ENCODE measurements at regions not wholly inside any gene's neighbourhood (a gene's known extent, or its start where the extent isn't known, plus 50 kb on each side); places are given as distances from the start of the nearest gene placed in this dataset.

DNA sequence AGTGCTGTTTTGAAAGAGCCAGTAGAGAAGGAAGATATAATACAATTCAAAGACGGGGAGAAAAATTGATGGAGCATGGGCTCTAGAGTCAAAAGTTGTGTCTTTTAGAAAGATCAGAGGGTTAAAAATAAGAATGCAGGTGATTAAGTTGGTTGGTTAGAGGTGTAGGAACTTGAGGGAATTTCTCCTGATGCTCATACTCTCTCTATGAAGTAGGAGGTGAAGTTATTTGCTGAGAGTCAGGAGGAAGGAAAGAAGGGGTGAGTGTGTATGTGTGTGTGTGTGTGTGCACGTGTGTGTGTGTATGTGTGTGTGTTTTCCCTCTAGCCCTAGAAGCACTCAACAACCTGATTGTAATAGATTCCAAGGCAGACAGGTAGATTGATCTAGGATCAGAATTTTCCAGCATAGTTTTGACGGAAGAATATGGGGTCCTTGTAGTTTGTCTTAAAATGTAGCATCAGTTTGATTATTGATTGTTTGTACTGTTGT, 88.3 kb upstream of the MACF1 start:
- no peak overlapping the region for H2AFZ ChIP-seq (ENCODE audit: insufficient read depth, low read depth, low read length, poor library complexity, severe bottlenecking)
- H3K4me2 ChIP-seq (replicated peaks; ENCODE audit: low read depth, low read length, poor library complexity, severe bottlenecking) = no peak overlapping the region
- POLR2A ChIA-PET = no interaction called here
- 95% methylated on average over 2 of the region's 3 CpGs for WGBS (ENCODE audit: insufficient coverage)
- H3K9ac ChIP-seq (ENCODE audit: low read length) = no peak overlapping the region
- H3K27ac ChIP-seq (ENCODE audit: low read length in 2 of 2) = no peak overlapping the region
- no peaks in the 10 kb centered on the region for H3K36me3 ChIP-seq (replicated peaks in 1 of 2; ENCODE audit: control extremely low read depth in 1 of 2, control insufficient read depth in 1 of 2, extremely low read depth in 1 of 2, insufficient read depth in 2 of 2, low read length in 1 of 2)
- no peaks in the 10 kb centered on the region for H3K4me1 Mint-ChIP-seq
- H3K9me3 ChIP-seq (ENCODE audit: control extremely low read depth in 1 of 3, control insufficient read depth in 2 of 3, insufficient read depth in 1 of 3, low read length in 2 of 3) = no peaks in the 10 kb centered on the region
- DNase-seq = no peak
- TF ChIP-seq, protein P1, sequence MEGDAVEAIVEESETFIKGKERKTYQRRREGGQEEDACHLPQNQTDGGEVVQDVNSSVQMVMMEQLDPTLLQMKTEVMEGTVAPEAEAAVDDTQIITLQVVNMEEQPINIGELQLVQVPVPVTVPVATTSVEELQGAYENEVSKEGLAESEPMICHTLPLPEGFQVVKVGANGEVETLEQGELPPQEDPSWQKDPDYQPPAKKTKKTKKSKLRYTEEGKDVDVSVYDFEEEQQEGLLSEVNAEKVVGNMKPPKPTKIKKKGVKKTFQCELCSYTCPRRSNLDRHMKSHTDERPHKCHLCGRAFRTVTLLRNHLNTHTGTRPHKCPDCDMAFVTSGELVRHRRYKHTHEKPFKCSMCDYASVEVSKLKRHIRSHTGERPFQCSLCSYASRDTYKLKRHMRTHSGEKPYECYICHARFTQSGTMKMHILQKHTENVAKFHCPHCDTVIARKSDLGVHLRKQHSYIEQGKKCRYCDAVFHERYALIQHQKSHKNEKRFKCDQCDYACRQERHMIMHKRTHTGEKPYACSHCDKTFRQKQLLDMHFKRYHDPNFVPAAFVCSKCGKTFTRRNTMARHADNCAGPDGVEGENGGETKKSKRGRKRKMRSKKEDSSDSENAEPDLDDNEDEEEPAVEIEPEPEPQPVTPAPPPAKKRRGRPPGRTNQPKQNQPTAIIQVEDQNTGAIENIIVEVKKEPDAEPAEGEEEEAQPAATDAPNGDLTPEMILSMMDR (IDR thresholded peaks at IDR 0.05) = no peak
- TF ChIP-seq EZH2 (IDR thresholded peaks at IDR 0.05; ENCODE audit: borderline replicate concordance, insufficient read depth, low read depth, low read length, poor library complexity, severe bottlenecking) = no peak
- H3K4me3 ChIP-seq (ENCODE audit: control extremely low read depth in 1 of 5, extremely low read depth in 1 of 5, insufficient read depth in 1 of 5, low read depth in 2 of 5, low read length in 4 of 5) = no peak overlapping the region
- intact Hi-C loops (cut with micrococcal nuclease) = no loop called here
- no peak overlapping the region for H3K27ac Mint-ChIP-seq
- no peaks in the 10 kb centered on the region for H3K4me1 ChIP-seq (ENCODE audit: control insufficient read depth in 2 of 2, insufficient read depth in 2 of 2, low read length in 2 of 2)
- peaks cover 7% of the 10 kb centered on the region for H3K79me2 ChIP-seq (ENCODE audit: control insufficient read depth, insufficient read depth, low read length)
- H3K27me3 ChIP-seq (replicated peaks in 1 of 4; ENCODE audit: control extremely low read depth in 1 of 4, control insufficient read depth in 3 of 4, insufficient read depth in 4 of 4, low read length in 3 of 4) = no peaks in the 10 kb centered on the region
- ATAC-seq (ENCODE audit: low read depth) = no peak
- peaks cover 6% of the 10 kb centered on the region for H3K27me3 Mint-ChIP-seq
- CTCF ChIA-PET = no interaction called here
- H3K4me3 Mint-ChIP-seq = no peak overlapping the region
- H4K20me1 ChIP-seq (ENCODE audit: control insufficient read depth, insufficient read depth, low read length, poor library complexity, severe bottlenecking) = no peaks in the 10 kb centered on the region
- H3K9me3 Mint-ChIP-seq (ENCODE audit: insufficient read depth) = no peaks in the 10 kb centered on the region

DNA sequence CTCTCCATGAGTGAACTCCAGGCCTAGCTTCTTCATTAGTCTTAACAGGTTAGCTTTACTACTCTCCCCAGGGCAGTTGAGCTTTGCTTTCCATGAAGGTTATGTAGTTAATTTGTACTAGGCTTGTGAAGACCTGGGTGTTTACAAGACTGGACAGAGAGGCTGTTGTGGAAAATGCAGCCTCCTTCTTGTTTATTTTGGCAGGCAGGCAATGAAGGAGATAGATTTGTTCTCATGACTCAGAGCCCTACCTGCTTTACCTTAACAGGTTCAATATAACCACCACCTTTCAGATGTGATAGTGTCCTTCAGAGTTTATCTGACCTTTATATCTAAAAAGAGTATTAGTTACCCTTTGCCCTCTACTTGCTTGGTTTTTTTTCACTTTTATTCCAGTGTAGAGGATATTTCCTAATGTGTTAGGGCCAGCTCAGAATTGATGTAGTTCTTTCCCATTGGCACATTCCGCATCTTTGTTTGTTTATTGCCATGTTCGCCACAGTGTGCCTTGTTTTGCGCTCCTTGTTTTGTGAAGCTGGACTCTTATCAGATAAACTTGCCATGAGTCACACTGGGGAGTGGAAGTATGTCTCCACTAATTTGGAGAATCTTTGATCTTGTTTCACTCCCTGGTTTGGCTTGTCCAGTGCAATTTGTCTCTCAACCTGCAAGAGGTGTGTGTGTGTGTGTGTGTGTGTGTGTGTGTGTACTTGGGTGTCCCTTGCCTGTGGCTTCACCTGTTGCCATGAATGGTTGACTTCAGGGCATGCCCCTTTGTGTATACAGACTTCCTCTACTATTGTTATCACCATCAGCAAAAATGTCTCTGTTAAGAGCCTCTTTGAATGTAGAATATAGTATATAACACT, 87.4 kb upstream of the MACF1 start:
- no peak overlapping the region for H3K27ac Mint-ChIP-seq
- DNase-seq (no peak), ATAC-seq (ENCODE audit: low read depth) (no peak)
- WGBS (ENCODE audit: insufficient coverage) = 96% methylated on average over 3 of the region's 3 CpGs
- TF ChIP-seq, protein P1 (IDR thresholded peaks at IDR 0.05) = no peak
- no peak for TF ChIP-seq EZH2 (IDR thresholded peaks at IDR 0.05; ENCODE audit: borderline replicate concordance, insufficient read depth, low read depth, low read length, poor library complexity, severe bottlenecking)
- no peak overlapping the region for H3K4me2 ChIP-seq (replicated peaks; ENCODE audit: low read depth, low read length, poor library complexity, severe bottlenecking)
- no peak overlapping the region for H3K4me3 ChIP-seq (ENCODE audit: control extremely low read depth in 1 of 5, extremely low read depth in 1 of 5, insufficient read depth in 1 of 5, low read depth in 2 of 5, low read length in 4 of 5)
- H3K9me3 Mint-ChIP-seq (ENCODE audit: insufficient read depth) = no peaks in the 10 kb centered on the region
- H3K27me3 Mint-ChIP-seq = peaks cover 6% of the 10 kb centered on the region
- H4K20me1 ChIP-seq (ENCODE audit: control insufficient read depth, insufficient read depth, low read length, poor library complexity, severe bottlenecking) = no peaks in the 10 kb centered on the region
- no peaks in the 10 kb centered on the region for H3K4me1 ChIP-seq (ENCODE audit: control insufficient read depth in 2 of 2, insufficient read depth in 2 of 2, low read length in 2 of 2)
- H2AFZ ChIP-seq (ENCODE audit: insufficient read depth, low read depth, low read length, poor library complexity, severe bottlenecking) = no peak overlapping the region
- H3K4me3 Mint-ChIP-seq = no peak overlapping the region
- intact Hi-C loops (cut with micrococcal nuclease) = no loop called here
- H3K9ac ChIP-seq (ENCODE audit: low read length) = no peak overlapping the region
- no peaks in the 10 kb centered on the region for H3K27me3 ChIP-seq (replicated peaks in 1 of 4; ENCODE audit: control extremely low read depth in 1 of 4, control insufficient read depth in 3 of 4, insufficient read depth in 4 of 4, low read length in 3 of 4)
- ChIA-PET POLR2A (no interaction called here), CTCF (interaction anchor here (1.2 kb wide), 1 partner anchor 18 kb away, joined by 4 read pairs; no protein-coding TSS in a partner anchor)
- H3K36me3 ChIP-seq (replicated peaks in 1 of 2; ENCODE audit: control extremely low read depth in 1 of 2, control insufficient read depth in 1 of 2, extremely low read depth in 1 of 2, insufficient read depth in 2 of 2, low read length in 1 of 2) = no peaks in the 10 kb centered on the region
- H3K79me2 ChIP-seq (ENCODE audit: control insufficient read depth, insufficient read depth, low read length) = peaks cover 7% of the 10 kb centered on the region
- H3K4me1 Mint-ChIP-seq = no peaks in the 10 kb centered on the region
- H3K27ac ChIP-seq (ENCODE audit: low read length in 2 of 2) = no peak overlapping the region
- no peaks in the 10 kb centered on the region for H3K9me3 ChIP-seq (ENCODE audit: control extremely low read depth in 1 of 3, control insufficient read depth in 2 of 3, insufficient read depth in 1 of 3, low read length in 2 of 3)

All from B cell (primary cell).